MCF 10A (cell line): ENCODE measurements at regions not wholly inside any gene's neighbourhood (a gene's known extent, or its start where the extent isn't known, plus 50 kb on each side); places are given as distances from the start of the nearest gene placed in this dataset.

Experiments
- BruUV-seq: library from RNA; stranded (reverse); fragments of 400-500 nt; replicated peaks from 2 replicates; lab custom pipeline; 2021; lab: Mats Ljungman, UMichigan
- CTCF ChIA-PET: fragments of 300-600 bp; sonication (Branson Sonifier 250); formaldehyde crosslinking; extraction: SDS; loops from one replicate; lab custom pipeline; 2021; ENCODE audit warnings: antibody characterized with exemption, inconsistent platforms; lab: Yijun Ruan, JAX
- POLR2A ChIA-PET: fragments of 300-600, 350-650 bp; sonication (Branson Sonifier 250); formaldehyde crosslinking; extraction: SDS; loops from one replicate; lab custom pipeline; 2020; ENCODE audit warnings: antibody characterized with exemption, inconsistent platforms; lab: Yijun Ruan, JAX
- DNase-seq: peaks from one replicate; pipeline ENCODE4 v3.0.0-alpha.2; 2018; ENCODE audit not compliant: unreplicated experiment
- H3K27ac Mint-ChIP-seq: one replicate; pipeline ENCODE4 v1.8.0; 2022; ENCODE audit warnings: mild to moderate bottlenecking, low read depth, mixed read lengths; ENCODE audit not compliant: unreplicated experiment
- H3K27me3 Mint-ChIP-seq: one replicate; pipeline ENCODE4 v1.8.0; 2022; ENCODE audit warnings: mixed read lengths; ENCODE audit not compliant: insufficient read depth, unreplicated experiment
- H3K36me3 Mint-ChIP-seq: one replicate; pipeline ENCODE4 v1.8.0; 2022; ENCODE audit warnings: mild to moderate bottlenecking, moderate library complexity, mixed read lengths; ENCODE audit not compliant: insufficient read depth, unreplicated experiment
- H3K4me1 Mint-ChIP-seq: one replicate; pipeline ENCODE4 v1.8.0; 2022; ENCODE audit warnings: mixed read lengths; ENCODE audit not compliant: insufficient read depth, unreplicated experiment
- H3K4me3 Mint-ChIP-seq: one replicate; pipeline ENCODE4 v1.8.0; 2022; ENCODE audit warnings: mild to moderate bottlenecking, moderate library complexity, mixed read lengths; ENCODE audit not compliant: unreplicated experiment
- H3K9me3 Mint-ChIP-seq: one replicate; pipeline ENCODE4 v1.8.0; 2022; ENCODE audit warnings: mixed read lengths; ENCODE audit not compliant: unreplicated experiment
- CTCF ChIP-seq: fragments of 200-600 bp; IDR thresholded peaks from one replicate; pipeline ENCODE4 v1.8.0; 2022; ENCODE audit warnings: antibody characterized with exemption, mild to moderate bottlenecking; ENCODE audit not compliant: unreplicated experiment
- intact Hi-C: fragments of 100-400 bp; cut with micrococcal nuclease; formaldehyde crosslinking; loops from 2 replicates; pipeline ENCODE4 v1.14.1; 2022

DNA sequence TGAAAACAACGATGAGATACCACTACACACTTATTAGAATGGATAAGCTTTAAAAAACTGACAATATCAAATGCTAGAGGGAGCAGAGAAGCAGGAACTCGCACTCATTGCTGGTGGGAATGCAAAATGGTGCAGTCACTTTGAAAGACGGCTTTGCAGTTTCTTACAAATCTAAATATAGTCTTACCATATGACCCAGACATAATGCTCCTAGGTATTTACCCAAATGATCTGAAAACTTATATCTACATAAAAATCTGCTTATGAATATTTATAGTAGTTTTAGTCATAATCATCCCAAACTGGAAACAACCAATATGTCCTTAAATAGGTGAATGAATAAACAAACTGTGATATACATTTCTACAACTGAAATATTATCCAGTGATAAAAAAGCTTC is 430.9 kb downstream of the MATN1 start:
- CTCF ChIA-PET, result interaction anchor here (0.6 kb wide), 1 partner anchor 86 kb away, joined by 3 read pairs; no protein-coding TSS in a partner anchor
- no peaks in the 10 kb centered on the region for H3K9me3 Mint-ChIP-seq

GRCh38 chr1:30291526-30291925 is 431.9 kb downstream of the MATN1 start:
- Mint-ChIP-seq H3K36me3 (no peaks in the 10 kb centered on the region), H3K27ac (no peak overlapping the region), H3K4me3 (no peak overlapping the region), H3K4me1 (no peaks in the 10 kb centered on the region), H3K27me3 (peaks cover 56% of the 10 kb centered on the region), H3K9me3 (no peaks in the 10 kb centered on the region)
- TF ChIP-seq CTCF, result no peak
- CTCF ChIA-PET, result no interaction called here
- POLR2A ChIA-PET, result no interaction called here
- DNase-seq, result no peak
- no TSS peak for BruUV-seq
- intact Hi-C loops, result no loop called here

More for the DNA sequence above, 430.9 kb downstream of the MATN1 start:
- no peak overlapping the region for H3K27ac Mint-ChIP-seq
- peaks cover 65% of the 10 kb centered on the region for H3K27me3 Mint-ChIP-seq
- intact Hi-C loops, result no loop called here
- BruUV-seq, result no TSS peak
- H3K36me3 Mint-ChIP-seq, result no peaks in the 10 kb centered on the region
- H3K4me3 Mint-ChIP-seq, result no peak overlapping the region
- H3K4me1 Mint-ChIP-seq, result no peaks in the 10 kb centered on the region
- POLR2A ChIA-PET, result no interaction called here
- no peak for TF ChIP-seq CTCF
- no peak for DNase-seq

GRCh38 chr1:30290581-30290980 is 432.8 kb downstream of the MATN1 start:
- BruUV-seq, result no TSS peak
- intact Hi-C loops, result no loop called here
- Mint-ChIP-seq H3K9me3 (no peaks in the 10 kb centered on the region), H3K27ac (no peak overlapping the region), H3K4me3 (no peak overlapping the region), H3K4me1 (no peaks in the 10 kb centered on the region), H3K36me3 (no peaks in the 10 kb centered on the region), H3K27me3 (peaks cover 53% of the 10 kb centered on the region)
- DNase-seq, result peak; percentile 10
- CTCF ChIA-PET, result no interaction called here
- no peak for TF ChIP-seq CTCF
- POLR2A ChIA-PET, result no interaction called here

GRCh38 chr1:30287976-30288375 is 435.4 kb downstream of the MATN1 start:
- H3K36me3 Mint-ChIP-seq, result no peaks in the 10 kb centered on the region
- peaks cover 32% of the 10 kb centered on the region for H3K27me3 Mint-ChIP-seq
- H3K9me3 Mint-ChIP-seq, result no peaks in the 10 kb centered on the region
- DNase-seq, result no peak
- intact Hi-C loops, result no loop called here
- no TSS peak for BruUV-seq
- H3K4me1 Mint-ChIP-seq, result no peaks in the 10 kb centered on the region
- CTCF ChIA-PET, result interaction anchor here (0.6 kb wide), 1 partner anchor 1049 kb away, joined by 4 read pairs; no protein-coding TSS in a partner anchor
- no peak overlapping the region for H3K4me3 Mint-ChIP-seq
- POLR2A ChIA-PET, result no interaction called here
- TF ChIP-seq CTCF, result no peak
- H3K27ac Mint-ChIP-seq, result no peak overlapping the region
